Endodermal cell (in vitro differentiated cells): ENCODE measurements at regions not wholly inside any gene's neighbourhood (a gene's known extent, or its start where the extent isn't known, plus 50 kb on each side); places are given as distances from the start of the nearest gene placed in this dataset.
"Not testable (repeated sequence)": the region's sequence is repeated elsewhere in the genome, so short reads cannot be mapped to it uniquely, and the experiment has no call there.

Experiments used
- DNase-seq: peaks from one replicate; pipeline ENCODE4 v3.0.0-alpha.2; 2017
- H3K27ac ChIP-seq: 2 replicates; pipeline ENCODE4 v1.5.1; 2013; ENCODE audit warnings: mild to moderate bottlenecking, low read depth, low read length, moderate library complexity
- H3K27me3 ChIP-seq: 2 replicates; pipeline ENCODE4 v1.6.1; 2013; ENCODE audit warnings: mild to moderate bottlenecking, low read length, moderate library complexity; ENCODE audit not compliant: insufficient read depth, control insufficient read depth, poor library complexity, severe bottlenecking
- H3K36me3 ChIP-seq: 2 replicates; pipeline ENCODE4 v1.7.0; 2013; ENCODE audit warnings: mild to moderate bottlenecking, low read length, moderate library complexity; ENCODE audit not compliant: control insufficient read depth, insufficient read depth
- H3K4me1 ChIP-seq: one replicate; pipeline ENCODE4 v1.7.0; 2013; ENCODE audit warnings: low read length; ENCODE audit not compliant: control insufficient read depth, insufficient read depth
- H3K4me3 ChIP-seq: 2 replicates; pipeline ENCODE4 v1.5.1; 2013; ENCODE audit warnings: mild to moderate bottlenecking, low read length, moderate library complexity
- H3K9ac ChIP-seq: 2 replicates; pipeline ENCODE4 v1.6.1; 2013; ENCODE audit warnings: mild to moderate bottlenecking, low read length, moderate library complexity; ENCODE audit not compliant: poor library complexity, severe bottlenecking; ENCODE audit errors: extremely low read depth
- H3K9me3 ChIP-seq: 2 replicates; pipeline ENCODE4 v1.6.1; 2013; ENCODE audit warnings: mild to moderate bottlenecking, low read length, moderate library complexity; ENCODE audit not compliant: control insufficient read depth
- H3K27ac Mint-ChIP-seq: 2 replicates; pipeline ENCODE4 v1.8.0; 2020; ENCODE audit warnings: mixed read lengths
- H3K27me3 Mint-ChIP-seq: 2 replicates; pipeline ENCODE4 v1.8.0; 2021; ENCODE audit warnings: mild to moderate bottlenecking, mixed read lengths; ENCODE audit not compliant: insufficient read depth
- H3K36me3 Mint-ChIP-seq: 2 replicates; pipeline ENCODE4 v1.8.0; 2020; ENCODE audit warnings: low read depth, mixed read lengths
- H3K4me1 Mint-ChIP-seq: 2 replicates; pipeline ENCODE4 v1.8.0; 2020; ENCODE audit warnings: mixed read lengths
- H3K4me3 Mint-ChIP-seq: 2 replicates; pipeline ENCODE4 v1.8.0; 2020; ENCODE audit warnings: mild to moderate bottlenecking, moderate library complexity, mixed read lengths
- H3K9me3 Mint-ChIP-seq: 2 replicates; pipeline ENCODE4 v1.8.0; 2020; ENCODE audit warnings: mild to moderate bottlenecking, mixed read lengths
- WGBS, 2 experiments: methylation state at CpG; one replicate each; pipeline versions ENCODE4 v1.1.5 to v1.1.7; 2013; ENCODE audit warnings: missing lambda C conversion rate in 2 of 2, mixed read lengths in 1 of 2; ENCODE audit not compliant: insufficient coverage in 1 of 2, insufficient read length in 1 of 2; 5-methylcytosine and 5-hydroxymethylcytosine counted together
- TF ChIP-seq, protein P1 (sequence below): fragments of 200-600 bp; sonication (generic); conservative IDR thresholded peaks from 2 replicates; pipeline ENCODE4 v1.5.0; 2021; ENCODE audit warnings: antibody characterized with exemption, mild to moderate bottlenecking

DNA sequence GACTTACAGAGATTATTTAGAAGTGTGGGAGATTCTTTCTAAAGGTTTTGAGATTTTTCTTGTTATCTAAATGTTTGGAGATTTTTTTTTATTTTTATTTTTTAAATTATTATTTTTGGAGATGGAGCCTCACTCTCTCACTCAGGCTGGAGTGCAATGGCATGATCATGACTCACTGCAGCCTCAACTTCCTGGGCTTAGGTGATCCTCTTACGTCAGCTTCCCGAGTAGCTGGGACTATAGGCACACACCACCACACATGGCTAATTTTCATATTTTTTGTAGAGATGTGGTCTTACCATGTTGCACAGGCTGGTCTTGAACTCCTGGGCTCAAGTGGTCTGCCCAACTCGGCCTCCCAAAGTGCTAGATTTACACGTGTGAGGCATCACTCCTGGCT is 694.5 kb downstream of the TLE1 start:
- H3K36me3 Mint-ChIP-seq: peaks cover 3% of the 10 kb centered on the region

DNA sequence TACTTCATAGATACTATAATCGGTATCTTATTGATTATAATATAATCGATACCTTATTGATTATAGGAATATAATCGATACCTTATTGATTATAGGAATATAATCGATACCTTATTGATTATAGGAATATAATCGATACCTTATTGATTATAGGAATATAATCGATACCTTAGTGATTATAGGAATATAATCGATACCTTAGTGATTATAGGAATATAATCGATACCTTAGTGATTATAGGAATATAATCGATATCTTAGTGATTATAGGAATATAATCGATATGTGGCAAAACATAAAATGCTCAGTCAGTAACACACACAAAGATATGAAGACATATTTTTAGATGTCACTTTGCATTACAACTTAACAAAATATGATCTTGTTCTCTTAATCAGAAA is 703.8 kb downstream of the TLE1 start:
- not testable (repeated sequence) for H3K9me3 Mint-ChIP-seq, H3K27me3 Mint-ChIP-seq, H3K27ac Mint-ChIP-seq, H3K4me1 ChIP-seq, H3K4me3 Mint-ChIP-seq, H3K9ac ChIP-seq, H3K9me3 ChIP-seq, DNase-seq, H3K4me3 ChIP-seq, H3K36me3 Mint-ChIP-seq, H3K27me3 ChIP-seq, H3K36me3 ChIP-seq, H3K27ac ChIP-seq
- whole genome bisulfite sequencing, 2 experiments: 92 to 98% methylated on average over 2 to 5 of the region's 10 CpGs
- peaks cover 31% of the 10 kb centered on the region for H3K4me1 Mint-ChIP-seq

More for the DNA sequence above, 694.5 kb downstream of the TLE1 start:
- Histone ChIP-seq H3K9me3 (no peaks in the 10 kb centered on the region), H3K4me3 (no peak overlapping the region), H3K27me3 (no peaks in the 10 kb centered on the region), H3K36me3 (no peaks in the 10 kb centered on the region), H3K9ac (no peak overlapping the region), H3K27ac (no peak overlapping the region), H3K4me1 (no peaks in the 10 kb centered on the region)
- WGBS, 2 experiments: 89 to 93% methylated on average over 2 to 4 of the region's 4 CpGs
- Mint-ChIP-seq H3K4me3 (no peak overlapping the region), H3K27ac (no peak overlapping the region), H3K4me1 (no peaks in the 10 kb centered on the region), H3K27me3 (no peaks in the 10 kb centered on the region), H3K9me3 (no peaks in the 10 kb centered on the region)
- TF ChIP-seq, protein P1, sequence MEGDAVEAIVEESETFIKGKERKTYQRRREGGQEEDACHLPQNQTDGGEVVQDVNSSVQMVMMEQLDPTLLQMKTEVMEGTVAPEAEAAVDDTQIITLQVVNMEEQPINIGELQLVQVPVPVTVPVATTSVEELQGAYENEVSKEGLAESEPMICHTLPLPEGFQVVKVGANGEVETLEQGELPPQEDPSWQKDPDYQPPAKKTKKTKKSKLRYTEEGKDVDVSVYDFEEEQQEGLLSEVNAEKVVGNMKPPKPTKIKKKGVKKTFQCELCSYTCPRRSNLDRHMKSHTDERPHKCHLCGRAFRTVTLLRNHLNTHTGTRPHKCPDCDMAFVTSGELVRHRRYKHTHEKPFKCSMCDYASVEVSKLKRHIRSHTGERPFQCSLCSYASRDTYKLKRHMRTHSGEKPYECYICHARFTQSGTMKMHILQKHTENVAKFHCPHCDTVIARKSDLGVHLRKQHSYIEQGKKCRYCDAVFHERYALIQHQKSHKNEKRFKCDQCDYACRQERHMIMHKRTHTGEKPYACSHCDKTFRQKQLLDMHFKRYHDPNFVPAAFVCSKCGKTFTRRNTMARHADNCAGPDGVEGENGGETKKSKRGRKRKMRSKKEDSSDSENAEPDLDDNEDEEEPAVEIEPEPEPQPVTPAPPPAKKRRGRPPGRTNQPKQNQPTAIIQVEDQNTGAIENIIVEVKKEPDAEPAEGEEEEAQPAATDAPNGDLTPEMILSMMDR: no peak
- DNase-seq: no peak

DNA sequence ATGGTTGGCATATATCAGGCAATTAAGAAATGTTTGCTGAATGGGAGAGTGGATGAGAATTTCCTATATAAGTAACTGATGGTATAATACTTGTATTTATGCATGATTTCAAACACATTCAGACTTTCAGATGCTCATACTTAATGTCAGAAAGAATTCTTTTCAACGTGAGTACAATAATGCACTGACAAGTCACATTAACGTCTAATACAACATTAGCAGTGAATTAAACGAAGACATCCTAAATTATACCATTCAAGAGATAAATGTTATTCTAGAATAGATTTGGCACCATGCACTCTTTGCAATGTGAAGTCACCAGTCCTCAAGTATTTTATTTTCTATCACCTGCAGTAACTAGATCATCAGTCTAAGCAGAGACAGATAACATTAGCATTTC is 712.9 kb downstream of the TLE1 start:
- Mint-ChIP-seq H3K4me1 (no peaks in the 10 kb centered on the region), H3K9me3 (peaks cover 45% of the 10 kb centered on the region), H3K4me3 (no peak overlapping the region), H3K27me3 (no peaks in the 10 kb centered on the region), H3K36me3 (peaks cover 27% of the 10 kb centered on the region), H3K27ac (no peak overlapping the region)
- H3K27ac ChIP-seq: no peak overlapping the region
- no peaks in the 10 kb centered on the region for H3K27me3 ChIP-seq
- H3K9ac ChIP-seq: no peak overlapping the region
- TF ChIP-seq, protein P1: no peak
- no peaks in the 10 kb centered on the region for H3K4me1 ChIP-seq
- 84 to 100% methylated on average over 2 to 3 of the region's 3 CpGs for WGBS, 2 experiments
- no peaks in the 10 kb centered on the region for H3K36me3 ChIP-seq
- H3K4me3 ChIP-seq: no peak overlapping the region
- DNase-seq: no peak
- peaks cover 25% of the 10 kb centered on the region for H3K9me3 ChIP-seq

DNA sequence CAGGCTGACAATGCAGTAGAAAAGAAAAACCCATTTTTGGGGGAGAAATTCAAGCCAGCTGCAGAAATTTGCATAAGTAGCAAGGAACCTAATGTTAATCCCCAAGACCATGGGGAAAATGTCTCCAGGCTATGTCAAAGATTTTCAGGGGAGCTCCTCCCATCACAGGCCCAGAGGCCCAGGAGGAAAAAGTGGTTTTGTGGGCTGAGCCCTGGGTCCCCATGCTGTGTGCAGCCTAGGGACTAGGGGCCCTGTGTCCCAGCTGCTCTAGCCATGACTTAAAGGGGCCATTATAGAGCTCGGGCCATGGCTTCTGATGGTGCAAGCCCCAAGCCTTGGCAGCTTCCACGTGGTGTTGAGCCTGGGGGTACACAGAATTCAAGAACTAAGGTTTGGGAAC is 719.0 kb downstream of the TLE1 start:
- Mint-ChIP-seq H3K36me3 (peaks cover 35% of the 10 kb centered on the region), H3K9me3 (peaks cover 48% of the 10 kb centered on the region)
- H3K9me3 ChIP-seq: peaks cover 31% of the 10 kb centered on the region
- not testable (repeated sequence) for H3K4me1 Mint-ChIP-seq, H3K27me3 Mint-ChIP-seq, H3K36me3 ChIP-seq, H3K27me3 ChIP-seq, H3K4me3 ChIP-seq, H3K9ac ChIP-seq, DNase-seq, H3K27ac Mint-ChIP-seq, H3K27ac ChIP-seq, H3K4me3 Mint-ChIP-seq, H3K4me1 ChIP-seq
- 86 to 98% methylated on average over 1 to 2 of the region's 2 CpGs for WGBS, 2 experiments
